MM.1S (cell line): ENCODE measurements at regions not wholly inside any gene's neighbourhood (a gene's known extent, or its start where the extent isn't known, plus 50 kb on each side); places are given as distances from the start of the nearest gene placed in this dataset.

Experiments
- DNase-seq: peaks from one replicate; pipeline ENCODE4 v3.0.0-alpha.2; 2015
- H2AFZ ChIP-seq: fragments of 300-600 bp; sonication (generic); 2 replicates; pipeline ENCODE4 v1.6.0; 2016; ENCODE audit warnings: antibody characterized with exemption, low read length
- H3F3A ChIP-seq: fragments of 300-600 bp; sonication (generic); 2 replicates; pipeline ENCODE4 v1.6.1; 2016; ENCODE audit warnings: mild to moderate bottlenecking, antibody characterized with exemption, low read length, moderate library complexity, mixed read lengths; ENCODE audit not compliant: insufficient read depth
- H3K27ac ChIP-seq: fragments of 300-600 bp; sonication (generic); 2 replicates; pipeline ENCODE4 v1.5.1; 2016; ENCODE audit warnings: mild to moderate bottlenecking, low read length
- H3K27me3 ChIP-seq: fragments of 300-600 bp; sonication (generic); replicated peaks from 2 replicates; pipeline ENCODE4 v1.6.0; 2016; ENCODE audit warnings: low read length; ENCODE audit not compliant: insufficient read depth
- H3K36me3 ChIP-seq: fragments of 300-600 bp; sonication (generic); replicated peaks from 2 replicates; pipeline ENCODE4 v1.6.1; 2016; ENCODE audit warnings: mild to moderate bottlenecking, low read length, mixed read lengths; ENCODE audit not compliant: insufficient read depth
- H3K4me1 ChIP-seq: fragments of 300-600 bp; sonication (generic); 2 replicates; pipeline ENCODE4 v1.6.1; 2016; ENCODE audit warnings: low read length, mixed read lengths
- H3K4me2 ChIP-seq: fragments of 300-600 bp; sonication (generic); 2 replicates; pipeline ENCODE4 v1.6.0; 2016; ENCODE audit warnings: low read depth, low read length
- H3K4me3 ChIP-seq: fragments of 300-600 bp; sonication (generic); 2 replicates; pipeline ENCODE4 v1.5.1; 2016; ENCODE audit warnings: low read length, mixed read lengths
- H3K79me2 ChIP-seq: fragments of 300-600 bp; sonication (generic); 2 replicates; pipeline ENCODE4 v1.6.1; 2016; ENCODE audit warnings: mixed run types, low read length, mixed read lengths
- H3K9ac ChIP-seq: fragments of 300-600 bp; sonication (generic); 2 replicates; pipeline ENCODE4 v1.6.1; 2016; ENCODE audit warnings: low read length, mixed read lengths
- H3K9me2 ChIP-seq: fragments of 300-600 bp; sonication (generic); replicated peaks from 2 replicates; pipeline ENCODE4 v1.6.1; 2016; ENCODE audit warnings: mild to moderate bottlenecking, low read length, mixed read lengths; ENCODE audit not compliant: insufficient read depth
- H3K9me3 ChIP-seq: fragments of 300-600 bp; sonication (generic); replicated peaks from 2 replicates; pipeline ENCODE4 v1.6.1; 2016; ENCODE audit warnings: mild to moderate bottlenecking, low read length, mixed read lengths; ENCODE audit not compliant: insufficient read depth
- H4K20me1 ChIP-seq: fragments of 300-600 bp; sonication (generic); 2 replicates; pipeline ENCODE4 v1.6.1; 2016; ENCODE audit warnings: mild to moderate bottlenecking, low read length, moderate library complexity, mixed read lengths; ENCODE audit not compliant: insufficient read depth
- CTCF ChIP-seq: fragments of 300-600 bp; sonication (generic); IDR thresholded peaks from 2 replicates; pipeline ENCODE4 v1.5.1; 2016; ENCODE audit warnings: antibody characterized with exemption, low read length, mixed read lengths
- EZH2 ChIP-seq: fragments of 300-600 bp; sonication (generic); optimal IDR thresholded peaks from 2 replicates; pipeline ENCODE3; 2017; ENCODE audit warnings: low read depth, mild to moderate bottlenecking, antibody characterized with exemption, low read length, mixed read lengths
- EZH2phosphoT487 ChIP-seq: fragments of 300-600 bp; sonication (generic); IDR thresholded peaks from 2 replicates; pipeline ENCODE4 v1.6.1; 2018; ENCODE audit warnings: antibody characterized with exemption, low read length

GRCh38 chr20:48287021-48287494 lies 501.8 kb upstream of the SULF2 start:
- Histone ChIP-seq H3K4me2 (no peak overlapping the region), H4K20me1 (no peaks in the 10 kb centered on the region), H3K9me2 (no peaks in the 10 kb centered on the region), H3K79me2 (no peaks in the 10 kb centered on the region), H3K9ac (no peak overlapping the region), H3K9me3 (no peaks in the 10 kb centered on the region), H3K4me3 (no peak overlapping the region), H3K27me3 (no peaks in the 10 kb centered on the region), H3K36me3 (no peaks in the 10 kb centered on the region), H3F3A (no peaks in the 10 kb centered on the region), H3K27ac (no peak overlapping the region), H2AFZ (no peak overlapping the region), H3K4me1 (no peaks in the 10 kb centered on the region)
- no peak for DNase-seq
- TF ChIP-seq EZH2phosphoT487 (no peak), EZH2 (no peak), CTCF (no peak)

GRCh38 chr20:48286601-48287000 lies 501.3 kb upstream of the SULF2 start:
- Histone ChIP-seq H3K4me3 (no peak overlapping the region), H3K4me1 (no peaks in the 10 kb centered on the region), H4K20me1 (no peaks in the 10 kb centered on the region), H3K4me2 (no peak overlapping the region), H3K36me3 (no peaks in the 10 kb centered on the region), H3K9ac (no peak overlapping the region), H3K9me3 (no peaks in the 10 kb centered on the region), H3K27ac (no peak overlapping the region), H3K79me2 (no peaks in the 10 kb centered on the region), H3F3A (no peaks in the 10 kb centered on the region), H3K9me2 (no peaks in the 10 kb centered on the region), H2AFZ (no peak overlapping the region), H3K27me3 (no peaks in the 10 kb centered on the region)
- no peak for DNase-seq
- TF ChIP-seq CTCF (no peak), EZH2phosphoT487 (no peak), EZH2 (no peak)

GRCh38 chr20:48285656-48286055 lies 500.4 kb upstream of the SULF2 start:
- Histone ChIP-seq H3K9me2 (no peaks in the 10 kb centered on the region), H2AFZ (no peak overlapping the region), H3K9me3 (no peaks in the 10 kb centered on the region), H3K36me3 (no peaks in the 10 kb centered on the region), H3K4me3 (no peak overlapping the region), H4K20me1 (no peaks in the 10 kb centered on the region), H3F3A (no peaks in the 10 kb centered on the region), H3K9ac (no peak overlapping the region), H3K27me3 (no peaks in the 10 kb centered on the region), H3K4me1 (no peaks in the 10 kb centered on the region), H3K4me2 (no peak overlapping the region), H3K79me2 (no peaks in the 10 kb centered on the region), H3K27ac (no peak overlapping the region)
- DNase-seq: no peak
- TF ChIP-seq EZH2: no peak
- TF ChIP-seq EZH2phosphoT487: no peak
- TF ChIP-seq CTCF: no peak
